ENCODE measurements at regions not wholly inside any gene's neighbourhood (a gene's known extent, or its start where the extent isn't known, plus 50 kb on each side); places are given as distances from the start of the nearest gene placed in this dataset.

DNA sequence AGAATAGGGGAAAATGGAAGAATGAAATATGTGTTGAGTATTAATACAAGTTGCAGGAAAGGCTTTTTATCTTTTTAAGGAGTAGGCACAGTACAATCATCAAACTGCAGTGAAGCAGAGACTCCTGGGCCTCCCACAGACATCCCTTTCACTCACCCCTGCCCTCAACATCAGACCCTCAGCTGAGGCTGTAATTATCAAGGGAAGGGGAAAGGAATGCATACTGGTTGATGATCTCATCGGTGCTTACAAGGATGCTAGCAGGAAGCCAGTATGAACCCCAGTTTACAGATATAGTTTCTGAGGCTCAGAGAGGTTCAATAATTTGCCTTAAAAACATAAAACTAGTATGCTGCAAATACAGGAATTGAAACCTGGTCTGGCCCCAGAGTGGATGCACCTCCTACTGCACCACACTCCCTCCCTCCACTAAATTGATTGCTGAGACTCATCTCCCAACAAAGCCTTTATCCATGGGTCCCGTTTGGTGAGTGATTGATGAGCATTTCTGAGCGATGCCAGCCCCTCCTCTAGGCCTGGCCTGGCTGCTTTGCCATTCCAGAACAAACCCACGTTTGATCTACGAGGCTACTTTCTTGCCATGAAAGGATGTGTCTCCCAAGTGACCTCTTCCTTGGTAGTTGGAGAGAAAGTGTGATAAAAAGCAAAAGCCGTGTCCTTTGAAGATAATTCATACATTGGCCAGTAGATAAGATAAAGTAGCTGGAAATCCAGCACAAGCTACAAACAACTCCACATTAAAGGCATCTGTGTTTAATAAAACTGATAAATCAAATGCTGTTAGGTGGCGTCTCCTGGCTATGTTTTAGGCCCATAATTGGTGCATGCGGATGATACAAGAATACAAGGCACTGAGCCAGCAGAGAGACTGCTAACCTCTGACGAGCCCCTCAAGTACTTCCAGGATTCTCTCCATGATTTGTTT is 233.9 kb upstream of the CAMK1G start:
- TF ChIP-seq CTCF (conservative IDR thresholded peaks at IDR 0.05; ENCODE audit: low read length): no peak
- TF ChIP-seq EZH2phosphoT487 (IDR thresholded peaks at IDR 0.05; ENCODE audit: borderline replicate concordance, low read depth, low read length): no peak
- intact Hi-C loops (cut with micrococcal nuclease; ENCODE audit: unreplicated experiment): loop anchor here (5.0 kb wide), 1 partner anchor 147 kb away; no protein-coding TSS in a partner anchor
- no peaks in the 10 kb centered on the region for H3K9me3 ChIP-seq (ENCODE audit: low read length)
- no peak overlapping the region for H2AFZ ChIP-seq (ENCODE audit: low read length)
- no peaks in the 10 kb centered on the region for H3K79me2 ChIP-seq (ENCODE audit: insufficient read depth, low read depth, low read length)
- no peak for DNase-seq (ENCODE audit: low spot score)
- ChIA-PET CTCF (ENCODE audit: unreplicated experiment) (no interaction called here), POLR2A (no interaction called here)
- no peaks in the 10 kb centered on the region for H3K36me3 ChIP-seq (ENCODE audit: insufficient read depth, low read length)
- no peak overlapping the region for H3K27ac ChIP-seq (ENCODE audit: low read depth, low read length, poor library complexity, severe bottlenecking)
- H3K9me2 ChIP-seq (ENCODE audit: insufficient read depth, low read length): no peaks in the 10 kb centered on the region
- no peaks in the 10 kb centered on the region for H3K4me1 ChIP-seq (ENCODE audit: insufficient read depth, low read length, poor library complexity, severe bottlenecking)
- no peaks in the 10 kb centered on the region for H4K20me1 ChIP-seq (ENCODE audit: insufficient read depth, low read length)
- no peak overlapping the region for H3K4me3 ChIP-seq (ENCODE audit: low read depth, low read length, poor library complexity, severe bottlenecking)
- H3K4me2 ChIP-seq (ENCODE audit: low read length): no peak overlapping the region
- no TSS peak for BruUV-seq (replicated peaks)

GRCh38 chr1:209353053-209353452 is 230.5 kb upstream of the CAMK1G start:
- POLR2A ChIA-PET: no interaction called here
- no peaks in the 10 kb centered on the region for H4K20me1 ChIP-seq (ENCODE audit: insufficient read depth, low read length)
- no peaks in the 10 kb centered on the region for H3K9me2 ChIP-seq (ENCODE audit: insufficient read depth, low read length)
- H2AFZ ChIP-seq (ENCODE audit: low read length): no peak overlapping the region
- TF ChIP-seq EZH2phosphoT487 (IDR thresholded peaks at IDR 0.05; ENCODE audit: borderline replicate concordance, low read depth, low read length) (no peak), CTCF (conservative IDR thresholded peaks at IDR 0.05; ENCODE audit: low read length) (no peak)
- H3K79me2 ChIP-seq (ENCODE audit: insufficient read depth, low read depth, low read length): no peaks in the 10 kb centered on the region
- no peaks in the 10 kb centered on the region for H3K36me3 ChIP-seq (ENCODE audit: insufficient read depth, low read length)
- BruUV-seq (replicated peaks): no TSS peak
- H3K9me3 ChIP-seq (ENCODE audit: low read length): no peaks in the 10 kb centered on the region
- intact Hi-C loops (cut with micrococcal nuclease; ENCODE audit: unreplicated experiment): loop anchor here (5.0 kb wide), 1 partner anchor 151 kb away; no protein-coding TSS in a partner anchor
- H3K4me3 ChIP-seq (ENCODE audit: low read depth, low read length, poor library complexity, severe bottlenecking): no peak overlapping the region
- no peak for DNase-seq (ENCODE audit: low spot score)
- H3K4me1 ChIP-seq (ENCODE audit: insufficient read depth, low read length, poor library complexity, severe bottlenecking): no peaks in the 10 kb centered on the region
- H3K27ac ChIP-seq (ENCODE audit: low read depth, low read length, poor library complexity, severe bottlenecking): no peak overlapping the region
- no peak overlapping the region for H3K4me2 ChIP-seq (ENCODE audit: low read length)
- CTCF ChIA-PET (ENCODE audit: unreplicated experiment): no interaction called here
